ENCODE measurements at regions not wholly inside any gene's neighbourhood (a gene's known extent, or its start where the extent isn't known, plus 50 kb on each side); places are given as distances from the start of the nearest gene placed in this dataset.

GRCh38 chr12:127567531-127567930 lies 699.4 kb upstream of the TMEM132C start:
- H3K9me3 ChIP-seq (replicated peaks; ENCODE audit: control insufficient read depth, insufficient read depth, low read length): peaks cover 2% of the 10 kb centered on the region
- TF ChIP-seq FOS (IDR thresholded peaks at IDR 0.05; ENCODE audit: borderline replicate concordance, insufficient read depth, low read length) (no peak), MYC (IDR thresholded peaks at IDR 0.05; ENCODE audit: low read depth, low read length) (no peak), EZH2 (IDR thresholded peaks at IDR 0.05; ENCODE audit: borderline replicate concordance, low read depth, low read length, severe bottlenecking) (no peak), POLR2AphosphoS5 (IDR thresholded peaks at IDR 0.05; ENCODE audit: insufficient read depth, low read depth, low read length) (no peak), GATA2 (IDR thresholded peaks at IDR 0.05; ENCODE audit: insufficient read depth, insufficient read length, low read depth, low read length) (no peak), JUN (IDR thresholded peaks at IDR 0.05; ENCODE audit: borderline replicate concordance, insufficient read depth, insufficient read length, low read depth) (no peak), POLR2A (IDR thresholded peaks at IDR 0.05; ENCODE audit: low read depth, low read length) (no peak)
- TF ChIP-seq, protein P1, sequence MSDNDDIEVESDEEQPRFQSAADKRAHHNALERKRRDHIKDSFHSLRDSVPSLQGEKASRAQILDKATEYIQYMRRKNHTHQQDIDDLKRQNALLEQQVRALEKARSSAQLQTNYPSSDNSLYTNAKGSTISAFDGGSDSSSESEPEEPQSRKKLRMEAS (IDR thresholded peaks at IDR 0.05; ENCODE audit: insufficient read depth, insufficient read length): no peak
- TF ChIP-seq, protein P2, sequence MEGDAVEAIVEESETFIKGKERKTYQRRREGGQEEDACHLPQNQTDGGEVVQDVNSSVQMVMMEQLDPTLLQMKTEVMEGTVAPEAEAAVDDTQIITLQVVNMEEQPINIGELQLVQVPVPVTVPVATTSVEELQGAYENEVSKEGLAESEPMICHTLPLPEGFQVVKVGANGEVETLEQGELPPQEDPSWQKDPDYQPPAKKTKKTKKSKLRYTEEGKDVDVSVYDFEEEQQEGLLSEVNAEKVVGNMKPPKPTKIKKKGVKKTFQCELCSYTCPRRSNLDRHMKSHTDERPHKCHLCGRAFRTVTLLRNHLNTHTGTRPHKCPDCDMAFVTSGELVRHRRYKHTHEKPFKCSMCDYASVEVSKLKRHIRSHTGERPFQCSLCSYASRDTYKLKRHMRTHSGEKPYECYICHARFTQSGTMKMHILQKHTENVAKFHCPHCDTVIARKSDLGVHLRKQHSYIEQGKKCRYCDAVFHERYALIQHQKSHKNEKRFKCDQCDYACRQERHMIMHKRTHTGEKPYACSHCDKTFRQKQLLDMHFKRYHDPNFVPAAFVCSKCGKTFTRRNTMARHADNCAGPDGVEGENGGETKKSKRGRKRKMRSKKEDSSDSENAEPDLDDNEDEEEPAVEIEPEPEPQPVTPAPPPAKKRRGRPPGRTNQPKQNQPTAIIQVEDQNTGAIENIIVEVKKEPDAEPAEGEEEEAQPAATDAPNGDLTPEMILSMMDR (IDR thresholded peaks at IDR 0.05; ENCODE audit: extremely low read depth in 1 of 2, insufficient read depth in 1 of 2, low read depth in 1 of 2, low read length in 2 of 2): no peak
- no peak overlapping the region for H3K9ac ChIP-seq (replicated peaks; ENCODE audit: extremely low read depth, insufficient read depth, low read length)
- DNase-seq (ENCODE audit: low read depth, low spot score): no peak
- H3K27me3 ChIP-seq (ENCODE audit: control insufficient read depth in 2 of 2, insufficient read depth in 2 of 2, low read length in 2 of 2): no peaks in the 10 kb centered on the region
- intact Hi-C loops (cut with micrococcal nuclease) (no loop called here), dilution Hi-C loops (cut with MboI; ENCODE audit: extremely low pct_ligation_motif_present, low sequenced_read_pairs) (no loop called here)
- H3K27ac ChIP-seq (ENCODE audit: insufficient read depth, low read depth, low read length): no peak overlapping the region
- H3K4me3 ChIP-seq (replicated peaks in 1 of 3; ENCODE audit: insufficient read depth in 1 of 3, low read depth in 1 of 3, low read length in 3 of 3): no peak overlapping the region
- H2AFZ ChIP-seq (ENCODE audit: low read depth, low read length): no peak overlapping the region
- FAIRE-seq: no peak
- no peaks in the 10 kb centered on the region for H3K4me1 ChIP-seq (ENCODE audit: control insufficient read depth, extremely low read depth, insufficient read depth, low read length)
- no peaks in the 10 kb centered on the region for H3K79me2 ChIP-seq (ENCODE audit: control insufficient read depth, insufficient read depth, low read length)
- BruUV-seq (replicated peaks): no TSS peak
- no peaks in the 10 kb centered on the region for H3K36me3 ChIP-seq (ENCODE audit: control insufficient read depth in 2 of 2, extremely low read depth in 1 of 2, insufficient read depth in 2 of 2, low read length in 2 of 2)
- CTCF ChIA-PET: no interaction called here
- POLR2A ChIA-PET: no interaction called here
- H3K9me1 ChIP-seq (replicated peaks; ENCODE audit: control insufficient read depth, extremely low read depth, insufficient read depth, low read length): no peaks in the 10 kb centered on the region
- no peak overlapping the region for H3K4me2 ChIP-seq (ENCODE audit: insufficient read depth, low read length)
- no peaks in the 10 kb centered on the region for H4K20me1 ChIP-seq (replicated peaks; ENCODE audit: control insufficient read depth, extremely low read depth, insufficient read depth, low read length)

Data from endothelial cell of umbilical vein (primary cell).